ENCODE measurements at regions not wholly inside any gene's neighbourhood (a gene's known extent, or its start where the extent isn't known, plus 50 kb on each side); places are given as distances from the start of the nearest gene placed in this dataset.

DNA sequence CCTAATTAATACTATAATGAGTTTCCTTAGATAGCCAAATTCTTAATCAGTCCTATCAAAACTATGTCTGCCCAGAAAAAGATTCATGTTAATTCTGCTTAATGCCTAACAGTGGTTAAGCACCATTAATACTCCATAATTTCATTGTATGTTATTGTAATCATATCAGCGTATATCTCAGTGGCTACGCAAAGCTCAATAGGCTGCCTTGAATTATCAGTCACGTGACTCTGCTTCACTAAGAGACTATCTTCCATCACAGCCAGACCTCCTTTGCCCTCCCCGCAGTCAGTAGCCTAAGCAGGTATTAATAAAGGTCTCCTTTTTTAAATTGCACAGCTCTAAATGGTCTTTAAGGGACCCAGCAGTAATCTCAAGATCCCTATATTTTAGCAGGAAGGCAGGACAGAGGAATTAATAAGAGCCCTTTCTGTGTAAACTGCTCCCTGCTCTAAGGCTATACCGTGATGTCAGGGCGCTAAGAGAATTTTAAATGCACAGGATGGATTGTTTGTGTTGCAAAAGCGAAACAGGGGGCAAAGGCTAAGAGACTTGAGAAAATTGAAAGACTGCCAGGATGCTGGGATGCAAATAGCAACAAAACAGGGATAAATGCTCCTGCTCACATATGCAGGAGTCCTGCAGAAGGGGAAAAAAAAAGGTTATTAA lies 215.6 kb upstream of the POU3F3 start:
- DNase-seq (ENCODE audit: low spot score in 2 of 2), result no peak
- intact Hi-C loops (cut with DNase I; ENCODE audit: low total_unique reads), result no loop called here
- H3K4me3 ChIP-seq (ENCODE audit: low read depth, poor library complexity, severe bottlenecking), result no peak overlapping the region
- no peak for TF ChIP-seq CTCF (IDR thresholded peaks at IDR 0.05)
- TF ChIP-seq POLR2A (IDR thresholded peaks at IDR 0.05), result no peak
- 73 to 83% methylated on average over 7 of the region's 7 CpGs for WGBS, 2 donors

GRCh38 chr2:104638859-104639202 lies 215.1 kb upstream of the POU3F3 start:
- no peak for TF ChIP-seq CTCF (IDR thresholded peaks at IDR 0.05)
- TF ChIP-seq POLR2A (IDR thresholded peaks at IDR 0.05), result no peak
- intact Hi-C loops (cut with DNase I; ENCODE audit: low total_unique reads), result no loop called here
- 62 to 78% methylated on average over 7 of the region's 7 CpGs for WGBS, 2 donors
- DNase-seq (ENCODE audit: low spot score in 2 of 2), result no peak
- H3K4me3 ChIP-seq (ENCODE audit: low read depth, poor library complexity, severe bottlenecking), result no peak overlapping the region

DNA sequence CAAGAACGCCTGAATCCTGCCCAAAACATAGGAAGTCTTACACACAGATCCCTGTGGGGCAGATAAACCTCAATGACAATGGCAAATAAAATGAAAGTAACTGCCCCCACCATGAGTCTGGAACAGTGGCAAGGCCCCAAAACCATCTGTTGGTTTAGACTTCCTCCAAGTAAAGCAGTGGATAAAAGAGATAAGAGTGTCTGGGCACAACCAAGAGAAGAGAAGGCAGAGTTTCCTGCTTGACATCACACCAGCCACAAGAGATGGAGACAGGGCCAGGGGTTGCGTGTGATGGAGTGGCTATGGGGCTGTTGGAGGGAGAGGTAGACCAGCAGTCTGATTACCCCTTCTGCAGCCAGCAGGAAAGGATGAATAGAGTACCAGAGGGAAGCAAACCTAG lies 212.1 kb upstream of the POU3F3 start:
- TF ChIP-seq CTCF (IDR thresholded peaks at IDR 0.05) (no peak), POLR2A (IDR thresholded peaks at IDR 0.05) (no peak)
- no peak overlapping the region for H3K4me3 ChIP-seq (ENCODE audit: low read depth, poor library complexity, severe bottlenecking)
- 69 to 79% methylated on average over 2 of the region's 2 CpGs for WGBS, 2 donors
- intact Hi-C loops (cut with DNase I; ENCODE audit: low total_unique reads), result no loop called here
- DNase-seq (ENCODE audit: low spot score in 2 of 2), result no peak

DNA sequence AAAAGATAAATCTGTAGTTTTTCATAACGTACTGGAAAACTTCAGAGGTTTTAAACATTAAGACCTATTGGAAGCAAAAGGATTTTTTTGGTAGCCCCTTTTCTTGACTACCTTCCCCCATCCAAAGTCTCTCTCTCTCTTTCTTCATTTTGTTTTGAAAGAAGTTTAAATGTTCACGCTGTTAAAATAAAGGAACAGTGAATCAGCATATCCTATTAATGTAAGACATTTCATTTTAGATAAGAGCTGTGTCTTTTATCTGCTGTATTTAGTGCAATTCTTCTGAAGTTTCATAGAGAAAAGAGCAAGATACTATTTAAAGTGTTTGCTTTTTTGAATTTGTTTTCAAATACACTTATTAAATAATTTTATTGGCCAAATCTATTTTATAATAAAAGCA lies 205.5 kb upstream of the POU3F3 start:
- TF ChIP-seq POLR2A (IDR thresholded peaks at IDR 0.05), result no peak
- no peak for TF ChIP-seq CTCF (IDR thresholded peaks at IDR 0.05)
- DNase-seq (ENCODE audit: low spot score in 2 of 2), result no peak
- WGBS, 2 donors, result 75 to 83% methylated on average over 2 of the region's 2 CpGs
- no peak overlapping the region for H3K4me3 ChIP-seq (ENCODE audit: low read depth, poor library complexity, severe bottlenecking)
- intact Hi-C loops (cut with DNase I; ENCODE audit: low total_unique reads), result no loop called here

DNA sequence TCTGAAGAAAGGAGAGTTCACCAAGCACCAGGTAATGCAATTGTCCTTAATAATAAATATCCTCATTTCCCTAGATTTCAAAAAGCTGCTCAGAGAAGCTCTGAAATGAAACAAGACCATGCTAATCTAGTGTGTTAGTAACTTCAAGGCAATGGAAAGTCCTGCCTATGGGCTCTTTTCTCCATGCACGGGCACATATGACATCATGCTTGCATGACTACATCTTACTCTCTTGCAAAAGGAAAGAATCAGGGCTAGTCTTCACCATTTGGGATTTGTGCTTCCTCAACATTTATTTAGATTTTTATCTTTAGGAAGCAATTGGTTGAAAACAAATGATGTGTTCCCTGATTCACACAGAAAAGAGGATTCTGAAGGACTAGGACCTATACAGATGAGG lies 204.0 kb upstream of the POU3F3 start:
- intact Hi-C loops (cut with DNase I; ENCODE audit: low total_unique reads), result no loop called here
- no peak for DNase-seq (ENCODE audit: low spot score in 2 of 2)
- 64% methylated on average over 1 of the region's 1 CpG for WGBS, 2 donors
- H3K4me3 ChIP-seq (ENCODE audit: low read depth, poor library complexity, severe bottlenecking), result no peak overlapping the region
- TF ChIP-seq POLR2A (IDR thresholded peaks at IDR 0.05), result no peak
- no peak for TF ChIP-seq CTCF (IDR thresholded peaks at IDR 0.05)

DNA sequence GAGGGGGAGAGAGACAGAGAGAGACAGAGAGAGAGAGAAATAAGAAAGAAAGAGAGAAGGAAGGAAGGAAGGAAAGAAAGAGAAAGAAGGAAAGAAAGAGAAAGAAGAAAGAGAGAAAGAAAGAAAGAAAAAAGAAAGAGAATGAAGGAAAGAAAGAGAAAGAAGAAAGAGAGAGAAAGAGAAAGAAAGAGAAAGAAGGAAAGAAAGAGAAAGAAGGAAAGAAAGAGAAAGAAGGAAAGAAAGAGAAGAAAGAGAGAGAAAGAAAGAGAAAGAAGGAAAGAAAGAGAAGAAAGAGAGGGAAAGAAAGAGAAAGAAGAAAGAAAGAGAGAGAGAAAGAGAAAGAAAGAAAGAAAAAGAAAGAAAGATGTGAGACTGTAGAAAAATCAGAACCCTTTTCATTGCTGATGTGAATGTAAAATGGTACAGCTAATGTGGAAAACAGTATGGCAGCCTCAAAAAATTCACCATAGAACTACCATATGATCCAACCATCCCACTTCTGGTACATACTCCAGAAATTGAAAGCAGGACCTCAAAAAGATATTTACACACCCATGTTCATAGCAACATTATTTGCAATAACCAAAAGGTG lies 203.4 kb upstream of the POU3F3 start:
- H3K4me3 ChIP-seq (ENCODE audit: low read depth, poor library complexity, severe bottlenecking), result no peak overlapping the region
- intact Hi-C loops (cut with DNase I; ENCODE audit: low total_unique reads), result no loop called here
- TF ChIP-seq CTCF (IDR thresholded peaks at IDR 0.05) (no peak), POLR2A (IDR thresholded peaks at IDR 0.05) (no peak)

More for the DNA sequence above, 203.4 kb upstream of the POU3F3 start:
- DNase-seq (ENCODE audit: low spot score in 2 of 2), result no peak

Data from lower leg skin (tissue), 4 donors.